HFF-Myc (cell line): ENCODE measurements at regions not wholly inside any gene's neighbourhood (a gene's known extent, or its start where the extent isn't known, plus 50 kb on each side); places are given as distances from the start of the nearest gene placed in this dataset.

Experiments used
- DNase-seq: peaks from one replicate; pipeline ENCODE4 v3.0.0-alpha.2; 2011; ENCODE audit warnings: low read depth; ENCODE audit errors: extremely low read depth
- H3K4me3 ChIP-seq: replicated peaks from 2 replicates; pipeline ENCODE4 v1.5.1; 2011; ENCODE audit warnings: low read depth, mild to moderate bottlenecking, control low read depth, low read length
- TF ChIP-seq, protein P1 (sequence below): IDR thresholded peaks from 2 replicates; pipeline ENCODE4 v1.5.1; 2012; ENCODE audit warnings: mild to moderate bottlenecking, low read depth, low read length, control low read depth; ENCODE audit errors: missing control alignments

DNA sequence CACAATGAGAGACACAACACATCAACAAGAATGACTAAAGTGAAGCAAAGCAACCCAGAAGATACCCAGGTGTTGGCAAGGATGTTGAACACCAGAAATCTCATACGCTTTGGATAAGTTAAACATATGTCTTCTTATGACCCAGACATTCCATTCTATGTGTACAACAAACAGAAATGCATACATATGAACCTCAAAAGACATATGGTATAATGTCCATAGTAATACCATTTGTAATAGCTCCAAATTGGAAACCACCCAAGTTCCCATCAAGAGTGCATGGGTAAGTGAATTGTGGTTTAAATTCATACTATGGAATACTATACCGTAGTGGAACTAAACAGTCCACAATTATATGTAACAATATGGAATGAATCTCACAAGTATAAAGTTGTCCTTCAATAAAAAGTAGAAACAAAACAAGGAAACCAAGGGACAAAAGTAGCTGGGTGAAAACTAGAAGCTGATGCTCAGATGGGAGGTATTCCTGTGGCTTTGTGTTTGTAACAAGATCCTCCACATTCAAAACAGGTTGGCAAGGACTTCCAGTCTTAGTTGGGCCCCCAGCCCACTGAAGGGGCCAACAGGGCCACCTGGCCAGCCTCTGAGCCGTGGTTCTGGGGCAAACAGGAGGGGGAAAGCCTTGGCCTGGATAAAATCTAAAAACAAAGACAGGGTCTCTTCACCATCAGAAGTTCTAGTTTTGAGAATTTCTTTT, 171.8 kb upstream of the PITX1 start:
- TF ChIP-seq, protein P1, sequence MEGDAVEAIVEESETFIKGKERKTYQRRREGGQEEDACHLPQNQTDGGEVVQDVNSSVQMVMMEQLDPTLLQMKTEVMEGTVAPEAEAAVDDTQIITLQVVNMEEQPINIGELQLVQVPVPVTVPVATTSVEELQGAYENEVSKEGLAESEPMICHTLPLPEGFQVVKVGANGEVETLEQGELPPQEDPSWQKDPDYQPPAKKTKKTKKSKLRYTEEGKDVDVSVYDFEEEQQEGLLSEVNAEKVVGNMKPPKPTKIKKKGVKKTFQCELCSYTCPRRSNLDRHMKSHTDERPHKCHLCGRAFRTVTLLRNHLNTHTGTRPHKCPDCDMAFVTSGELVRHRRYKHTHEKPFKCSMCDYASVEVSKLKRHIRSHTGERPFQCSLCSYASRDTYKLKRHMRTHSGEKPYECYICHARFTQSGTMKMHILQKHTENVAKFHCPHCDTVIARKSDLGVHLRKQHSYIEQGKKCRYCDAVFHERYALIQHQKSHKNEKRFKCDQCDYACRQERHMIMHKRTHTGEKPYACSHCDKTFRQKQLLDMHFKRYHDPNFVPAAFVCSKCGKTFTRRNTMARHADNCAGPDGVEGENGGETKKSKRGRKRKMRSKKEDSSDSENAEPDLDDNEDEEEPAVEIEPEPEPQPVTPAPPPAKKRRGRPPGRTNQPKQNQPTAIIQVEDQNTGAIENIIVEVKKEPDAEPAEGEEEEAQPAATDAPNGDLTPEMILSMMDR, result no peak
- no peak overlapping the region for H3K4me3 ChIP-seq
- peak; percentile 77 for DNase-seq

GRCh38 chr5:135204151-135204600, 170.1 kb upstream of the PITX1 start:
- TF ChIP-seq, protein P1, result peak; percentile 43
- H3K4me3 ChIP-seq, result no peak overlapping the region
- DNase-seq, result no peak

GRCh38 chr5:135203593-135204036, 169.6 kb upstream of the PITX1 start:
- no peak for DNase-seq
- no peak overlapping the region for H3K4me3 ChIP-seq
- TF ChIP-seq, protein P1, result peak; percentile 35

- H3K4me3 ChIP-seq, result no peak overlapping the region
- DNase-seq, result no peak
- TF ChIP-seq, protein P1, result no peak
These were observed 169.0 kb upstream of the PITX1 start for GRCh38 chr5:135203019-135203418.

DNA sequence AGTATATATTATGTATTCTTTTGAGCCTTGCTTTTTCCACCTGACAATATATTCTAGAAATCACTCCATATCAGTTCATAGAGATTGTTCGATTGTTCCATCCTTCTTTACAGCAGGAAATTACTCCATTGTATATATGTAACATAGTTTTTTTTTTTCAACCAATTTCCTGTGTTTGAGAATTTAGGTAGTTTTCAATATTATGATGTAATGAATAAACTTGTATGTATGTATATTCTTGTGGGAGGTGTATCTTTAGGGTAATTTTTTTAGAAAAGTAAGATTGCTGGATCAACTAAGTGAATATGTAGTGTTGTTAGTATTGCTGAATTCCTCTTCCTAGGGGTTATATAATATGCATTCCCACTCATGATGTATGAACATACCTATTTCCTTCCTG, 165.9 kb upstream of the PITX1 start:
- DNase-seq, result no peak

GRCh38 chr5:135196483-135196882, 162.5 kb upstream of the PITX1 start:
- DNase-seq, result no peak
- TF ChIP-seq, protein P1, result no peak
- H3K4me3 ChIP-seq, result no peak overlapping the region

More for the DNA sequence above, 165.9 kb upstream of the PITX1 start:
- no peak overlapping the region for H3K4me3 ChIP-seq
- TF ChIP-seq, protein P1, result no peak

DNA sequence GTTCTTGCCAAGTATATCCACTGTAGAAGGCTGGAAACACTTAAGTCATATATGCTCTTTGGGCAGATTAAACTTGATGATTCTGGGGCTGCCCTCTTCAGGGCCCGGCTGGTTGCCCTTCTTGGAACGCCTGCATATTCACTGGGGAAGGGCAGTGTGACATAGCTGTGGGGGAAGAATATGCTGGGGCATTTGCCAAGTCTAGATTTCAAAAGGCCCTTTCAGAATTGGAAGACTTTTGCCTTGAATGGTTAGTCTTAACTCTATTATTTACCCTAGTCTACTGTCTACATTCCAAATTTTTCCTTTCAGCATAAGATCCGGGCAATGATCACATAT, 161.2 kb upstream of the PITX1 start:
- TF ChIP-seq, protein P1, result no peak

More for the DNA sequence above, 161.2 kb upstream of the PITX1 start:
- DNase-seq, result no peak
- H3K4me3 ChIP-seq, result no peak overlapping the region
